ENCODE measurements at regions not wholly inside any gene's neighbourhood (a gene's known extent, or its start where the extent isn't known, plus 50 kb on each side); places are given as distances from the start of the nearest gene placed in this dataset.

- H3K4me3 ChIP-seq (ENCODE audit: low read depth, low read length) = no peak overlapping the region
- TF ChIP-seq CTCF (IDR thresholded peaks at IDR 0.05; ENCODE audit: insufficient read depth, low read depth, low read length) = no peak
- no peak for DNase-seq (ENCODE audit: low read depth)
These were observed 437.0 kb upstream of the PROX1 start for GRCh38 chr1:213550804-213551203.

GRCh38 chr1:213552045-213552444 is 435.7 kb upstream of the PROX1 start:
- DNase-seq (ENCODE audit: low read depth) = no peak
- no peak overlapping the region for H3K4me3 ChIP-seq (ENCODE audit: low read depth, low read length)
- no peak for TF ChIP-seq CTCF (IDR thresholded peaks at IDR 0.05; ENCODE audit: insufficient read depth, low read depth, low read length)

GRCh38 chr1:213560226-213560625 is 427.5 kb upstream of the PROX1 start:
- DNase-seq (ENCODE audit: low read depth) = no peak
- no peak overlapping the region for H3K4me3 ChIP-seq (ENCODE audit: low read depth, low read length)
- TF ChIP-seq CTCF (IDR thresholded peaks at IDR 0.05; ENCODE audit: insufficient read depth, low read depth, low read length) = no peak

GRCh38 chr1:213561870-213562269 is 425.9 kb upstream of the PROX1 start:
- DNase-seq (ENCODE audit: low read depth) = no peak
- no peak for TF ChIP-seq CTCF (IDR thresholded peaks at IDR 0.05; ENCODE audit: insufficient read depth, low read depth, low read length)
- H3K4me3 ChIP-seq (ENCODE audit: low read depth, low read length) = no peak overlapping the region

- H3K4me3 ChIP-seq (ENCODE audit: low read depth, low read length) = no peak overlapping the region
- no peak for DNase-seq (ENCODE audit: low read depth)
- TF ChIP-seq CTCF (IDR thresholded peaks at IDR 0.05; ENCODE audit: insufficient read depth, low read depth, low read length) = no peak
These were observed 423.5 kb upstream of the PROX1 start for GRCh38 chr1:213564215-213564659.

GRCh38 chr1:213568929-213569815 is 418.6 kb upstream of the PROX1 start:
- no peak for DNase-seq (ENCODE audit: low read depth)
- H3K4me3 ChIP-seq (ENCODE audit: low read depth, low read length) = no peak overlapping the region
- no peak for TF ChIP-seq CTCF (IDR thresholded peaks at IDR 0.05; ENCODE audit: insufficient read depth, low read depth, low read length)

- no peak overlapping the region for H3K4me3 ChIP-seq (ENCODE audit: low read depth, low read length)
- DNase-seq (ENCODE audit: low read depth) = no peak
- TF ChIP-seq CTCF (IDR thresholded peaks at IDR 0.05; ENCODE audit: insufficient read depth, low read depth, low read length) = no peak
These were observed 418.0 kb upstream of the PROX1 start for GRCh38 chr1:213569816-213570150.
